Stimulated activated naive CD8-positive, alpha-beta T cell treated with anti-CD3 and anti-CD28 coated beads, Interleukin-15, amount 100 ng/mL, for 72 hours (primary cell): ENCODE measurements at regions not wholly inside any gene's neighbourhood (a gene's known extent, or its start where the extent isn't known, plus 50 kb on each side); places are given as distances from the start of the nearest gene placed in this dataset.

Experiments
- ATAC-seq: fragments of 150-1000 bp; cut with Tn5 transposase; 2 replicates; pipeline ENCODE4 v1.10.0; 2021; ENCODE audit warnings: mild to moderate bottlenecking, moderate library complexity
- DNase-seq, 2 donors: peaks; one replicate each; pipeline ENCODE4 v3.0.0; 2021 to 2022
- H3K27ac Mint-ChIP-seq, 2 donors: one replicate each; pipeline ENCODE4 v1.8.0; 2022; ENCODE audit warnings: mild to moderate bottlenecking in 2 of 2, mixed read lengths in 2 of 2, moderate library complexity in 2 of 2
- H3K27me3 Mint-ChIP-seq: one replicate; pipeline ENCODE4 v1.8.0; 2022; ENCODE audit warnings: mixed read lengths
- H3K4me1 Mint-ChIP-seq: one replicate; pipeline ENCODE4 v1.8.0; 2022; ENCODE audit warnings: mild to moderate bottlenecking, mixed read lengths
- H3K4me3 Mint-ChIP-seq, 2 donors: one replicate each; pipeline ENCODE4 v1.8.0; 2022; ENCODE audit warnings: mild to moderate bottlenecking in 2 of 2, mixed read lengths in 2 of 2, moderate library complexity in 1 of 2
- H3K9me3 Mint-ChIP-seq, 2 donors: one replicate each; pipeline ENCODE4 v1.8.0; 2022; ENCODE audit warnings: mixed read lengths in 2 of 2

DNA sequence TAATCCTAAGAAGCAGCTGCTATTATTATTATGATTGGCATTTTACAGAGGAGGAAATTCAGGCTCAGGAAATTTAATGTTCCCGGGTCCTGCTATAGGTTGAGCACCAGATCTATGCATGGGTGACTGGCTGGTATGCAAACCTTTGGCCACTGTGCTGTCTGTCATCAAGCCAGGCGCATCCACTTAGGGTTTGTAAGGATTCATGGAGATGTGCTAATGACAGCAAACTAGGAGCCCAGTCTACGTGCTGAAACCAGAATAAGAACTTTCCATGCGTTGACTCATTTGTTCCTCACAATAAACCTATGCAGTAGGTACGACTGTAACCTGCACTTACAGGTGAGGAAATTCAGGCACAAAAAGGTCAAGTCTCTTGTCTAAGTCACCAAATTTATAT, 64.5 kb upstream of the ZMIZ1 start:
- Mint-ChIP-seq H3K4me1 (peaks cover 15% of the 10 kb centered on the region), H3K9me3 (no peaks in the 10 kb centered on the region)

DNA sequence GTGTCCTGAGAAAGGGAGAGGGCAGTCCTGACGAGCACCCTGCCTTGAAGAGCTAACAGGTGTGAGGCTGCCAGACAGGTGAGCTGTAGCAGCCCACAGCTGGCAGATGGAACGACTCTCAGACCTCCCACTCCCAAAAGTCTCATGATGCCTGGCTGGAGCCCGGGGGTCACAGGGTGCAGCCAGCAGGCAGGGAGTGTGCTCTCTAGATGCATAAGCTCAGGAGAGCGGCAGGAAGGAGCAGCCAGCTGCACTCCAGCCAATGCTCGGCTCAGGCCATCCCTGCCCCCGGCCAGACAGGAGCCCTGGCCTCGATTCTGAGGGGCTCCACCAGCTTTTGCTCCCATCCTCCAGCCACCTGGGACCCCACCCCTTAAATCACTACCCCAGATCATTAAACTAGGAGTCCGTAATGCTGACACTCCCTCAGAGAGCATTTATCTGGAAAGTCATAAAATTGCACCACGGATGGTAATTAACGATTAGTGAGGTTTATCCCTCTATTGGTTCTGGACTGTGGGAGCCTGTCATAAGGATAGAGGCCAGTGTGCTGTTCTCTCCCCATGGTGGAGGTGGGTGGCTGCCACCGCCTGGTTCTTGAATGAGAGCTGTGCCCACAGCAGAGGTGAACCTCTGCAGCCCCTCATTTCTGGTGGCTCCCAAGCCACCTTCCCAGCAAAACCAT, 63.5 kb upstream of the ZMIZ1 start:
- no peak overlapping the region for H3K4me3 Mint-ChIP-seq
- no peaks in the 10 kb centered on the region for H3K9me3 Mint-ChIP-seq
- H3K27ac Mint-ChIP-seq: no peak overlapping the region
- peaks cover 15% of the 10 kb centered on the region for H3K4me1 Mint-ChIP-seq
- ATAC-seq (no peak), DNase-seq (no peak)
- H3K27me3 Mint-ChIP-seq: no peaks in the 10 kb centered on the region

More for the DNA sequence above, 64.5 kb upstream of the ZMIZ1 start:
- no peak for ATAC-seq
- H3K4me3 Mint-ChIP-seq: no peak overlapping the region
- H3K27ac Mint-ChIP-seq: no peak overlapping the region
- no peaks in the 10 kb centered on the region for H3K27me3 Mint-ChIP-seq
- no peak for DNase-seq

DNA sequence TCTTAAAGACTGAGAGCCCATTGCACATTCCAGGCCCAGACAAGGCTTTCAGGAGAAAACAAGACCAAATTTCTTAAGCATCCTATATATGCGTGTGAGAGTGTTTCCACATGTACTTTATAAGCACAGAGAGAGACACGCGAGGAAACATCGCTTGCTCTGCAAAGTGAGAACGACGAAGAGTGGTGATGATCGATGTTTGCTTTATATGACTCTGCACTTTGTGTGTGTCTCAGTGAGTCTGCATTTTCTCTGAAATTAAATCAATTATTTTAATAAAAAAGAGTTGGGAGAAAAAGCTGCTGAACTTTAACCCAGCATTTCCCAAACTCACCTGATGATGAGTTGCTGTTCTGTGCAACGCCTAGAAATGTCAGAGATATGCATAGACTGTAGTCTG, 61.7 kb upstream of the ZMIZ1 start:
- Mint-ChIP-seq H3K9me3 (no peaks in the 10 kb centered on the region), H3K27me3 (no peaks in the 10 kb centered on the region), H3K27ac (peak overlapping the region in 1 of 2 donors; percentile 71), H3K4me3 (no peak overlapping the region), H3K4me1 (peaks cover 8% of the 10 kb centered on the region)
- ATAC-seq (no peak), DNase-seq (no peak)

DNA sequence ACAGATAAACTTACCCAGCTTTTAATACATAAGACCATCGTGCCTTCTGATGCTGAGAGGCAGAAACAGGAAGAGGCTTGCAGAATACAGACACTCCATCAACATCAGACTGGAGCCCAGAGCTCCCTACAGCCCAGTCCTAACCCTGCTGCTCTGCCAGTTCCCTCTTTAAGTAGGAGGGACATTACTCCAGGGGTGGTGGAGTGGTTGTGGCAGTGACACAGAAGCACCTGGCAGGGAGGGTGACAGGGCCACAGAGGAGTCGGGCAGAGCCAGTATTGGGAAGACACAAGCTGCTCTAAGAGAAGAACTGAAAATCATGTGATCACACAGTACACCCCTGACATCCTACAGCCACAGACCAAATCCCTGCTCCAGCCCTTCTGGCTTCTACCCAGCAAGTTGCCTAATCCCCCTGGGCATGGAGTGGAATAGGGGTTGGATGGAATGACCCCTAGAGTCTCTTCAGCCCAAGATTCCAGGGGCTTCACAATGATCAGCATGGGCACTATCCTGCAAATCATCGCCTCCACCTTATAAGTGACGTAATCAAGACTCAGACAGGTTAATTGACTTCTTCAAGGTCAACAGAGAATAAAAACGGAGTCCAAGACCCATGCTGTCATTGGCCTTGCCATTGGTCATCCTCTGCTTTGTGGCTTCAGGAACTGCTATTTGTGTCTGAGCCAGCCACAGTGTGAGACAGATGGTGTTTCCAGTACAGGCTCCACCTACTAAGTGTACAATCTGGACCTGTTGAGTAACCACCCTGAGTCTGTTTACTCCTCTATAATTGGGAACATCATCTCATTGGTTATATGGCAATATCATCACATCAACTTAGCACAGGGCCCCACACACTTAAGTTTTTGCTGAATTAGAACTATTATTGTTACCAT, 61.1 kb upstream of the ZMIZ1 start:
- Mint-ChIP-seq H3K9me3 (no peaks in the 10 kb centered on the region), H3K27me3 (no peaks in the 10 kb centered on the region), H3K4me3 (no peak overlapping the region), H3K4me1 (peaks cover 8% of the 10 kb centered on the region), H3K27ac (peak overlapping the region in 1 of 2 donors; percentile 9)
- DNase-seq: no peak
- no peak for ATAC-seq

DNA sequence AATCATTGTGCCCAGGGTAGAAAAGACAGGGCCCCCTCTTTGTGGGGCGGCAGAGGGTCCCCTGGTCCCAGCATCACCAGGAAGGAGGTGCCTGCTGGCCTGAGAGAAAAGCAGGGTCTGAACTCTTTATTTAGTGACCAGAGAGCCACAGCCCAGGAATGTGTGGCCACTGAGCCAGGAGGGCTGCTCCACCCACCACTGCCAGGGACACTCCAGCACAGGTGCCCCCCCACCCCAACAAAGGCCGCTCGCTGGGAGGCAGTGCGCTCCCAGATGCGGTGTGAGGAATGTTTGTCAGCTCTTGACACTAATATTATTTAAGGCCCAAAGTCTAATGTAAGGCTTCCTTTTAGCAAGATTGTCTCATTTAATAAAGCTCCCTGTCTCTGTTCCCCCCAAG, 59.6 kb upstream of the ZMIZ1 start:
- ATAC-seq: no peak
- Mint-ChIP-seq H3K4me3 (no peak overlapping the region), H3K27me3 (no peaks in the 10 kb centered on the region), H3K4me1 (peaks cover 7% of the 10 kb centered on the region), H3K27ac (no peak overlapping the region), H3K9me3 (no peaks in the 10 kb centered on the region)
- no peak for DNase-seq

DNA sequence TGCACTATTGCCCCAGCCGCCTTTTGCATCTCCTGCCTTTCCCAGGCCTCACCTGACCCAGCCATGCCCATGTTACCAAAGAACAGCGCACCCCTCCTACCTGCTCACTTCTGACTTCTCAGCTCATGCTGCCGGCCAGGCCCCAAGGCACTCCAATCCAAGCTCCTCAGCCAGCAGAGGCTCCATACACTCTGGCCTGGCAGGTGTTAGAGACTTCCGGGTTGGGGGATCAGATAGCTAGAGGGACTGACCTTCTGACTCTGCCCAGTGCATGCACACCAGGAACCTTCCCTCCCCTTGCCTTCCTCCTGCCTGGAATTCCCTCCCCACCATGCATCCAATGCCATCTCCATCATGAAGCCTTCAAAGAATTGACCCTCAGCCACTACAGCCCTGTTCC, 56.2 kb upstream of the ZMIZ1 start:
- no peaks in the 10 kb centered on the region for H3K27me3 Mint-ChIP-seq
- H3K4me3 Mint-ChIP-seq: no peak overlapping the region
- no peaks in the 10 kb centered on the region for H3K4me1 Mint-ChIP-seq
- peak overlapping the region in 1 of 2 donors; percentile 16 for H3K27ac Mint-ChIP-seq
- no peak for ATAC-seq
- H3K9me3 Mint-ChIP-seq: peaks cover 1% of the 10 kb centered on the region in 2 donors
- no peak for DNase-seq

DNA sequence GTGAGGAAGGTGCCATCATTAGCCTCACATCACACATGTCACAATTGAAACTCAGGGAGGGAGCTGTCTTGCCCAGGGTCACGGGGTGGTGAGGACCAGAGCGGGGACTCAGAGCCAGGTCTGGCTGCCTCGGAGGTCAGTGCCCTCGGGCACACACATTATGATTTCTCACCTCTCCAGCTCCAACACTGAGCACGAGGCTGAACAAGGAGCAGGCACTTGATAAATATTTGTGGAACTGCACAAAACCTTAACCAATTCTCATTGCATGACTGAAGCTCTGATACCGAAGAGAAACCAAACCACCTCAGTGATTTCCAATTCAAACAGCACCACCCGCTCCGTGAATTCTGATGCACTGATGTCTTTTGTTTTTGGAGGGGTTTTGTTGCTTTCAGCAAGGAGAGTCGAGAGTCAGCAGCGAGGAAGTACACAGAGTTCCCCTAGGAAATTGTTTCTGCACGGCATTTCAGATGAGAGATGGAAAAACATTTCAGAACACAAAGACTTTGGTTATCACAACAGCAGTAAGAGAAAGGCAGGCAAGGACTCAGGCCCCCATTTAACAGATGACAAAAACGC, 55.3 kb upstream of the ZMIZ1 start:
- H3K4me1 Mint-ChIP-seq: no peaks in the 10 kb centered on the region
- no peak for ATAC-seq
- H3K27ac Mint-ChIP-seq: no peak overlapping the region
- no peak overlapping the region for H3K4me3 Mint-ChIP-seq
- peaks cover 6 to 9% of the 10 kb centered on the region in 2 donors for H3K9me3 Mint-ChIP-seq
- no peak for DNase-seq
- no peaks in the 10 kb centered on the region for H3K27me3 Mint-ChIP-seq

DNA sequence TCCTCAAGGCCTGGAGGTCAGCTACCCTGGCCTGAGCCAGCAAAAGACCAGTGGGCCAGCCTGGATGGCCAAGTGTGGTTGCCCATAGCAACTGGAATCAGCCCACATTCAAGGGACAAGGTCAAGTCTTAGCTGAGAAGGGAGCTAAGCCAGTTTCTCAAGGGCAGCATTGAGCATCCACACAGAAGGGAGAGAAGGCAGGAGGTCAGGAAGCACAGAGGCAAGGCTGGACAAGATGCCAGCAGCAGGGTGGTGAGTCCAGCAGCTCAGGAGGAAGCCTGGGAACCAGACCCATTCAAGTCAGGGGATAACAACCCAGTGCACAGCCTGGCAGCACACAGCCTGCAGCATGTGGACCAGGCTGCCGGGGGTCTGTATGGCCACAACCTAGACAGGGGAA, 54.0 kb upstream of the ZMIZ1 start:
- Mint-ChIP-seq H3K4me1 (peaks cover under 1% of the 10 kb centered on the region), H3K27ac (peak overlapping the region in 1 of 2 donors; percentile 21), H3K9me3 (peaks cover 6 to 9% of the 10 kb centered on the region in 2 donors), H3K4me3 (no peak overlapping the region), H3K27me3 (no peaks in the 10 kb centered on the region)
- no peak for DNase-seq
- no peak for ATAC-seq

DNA sequence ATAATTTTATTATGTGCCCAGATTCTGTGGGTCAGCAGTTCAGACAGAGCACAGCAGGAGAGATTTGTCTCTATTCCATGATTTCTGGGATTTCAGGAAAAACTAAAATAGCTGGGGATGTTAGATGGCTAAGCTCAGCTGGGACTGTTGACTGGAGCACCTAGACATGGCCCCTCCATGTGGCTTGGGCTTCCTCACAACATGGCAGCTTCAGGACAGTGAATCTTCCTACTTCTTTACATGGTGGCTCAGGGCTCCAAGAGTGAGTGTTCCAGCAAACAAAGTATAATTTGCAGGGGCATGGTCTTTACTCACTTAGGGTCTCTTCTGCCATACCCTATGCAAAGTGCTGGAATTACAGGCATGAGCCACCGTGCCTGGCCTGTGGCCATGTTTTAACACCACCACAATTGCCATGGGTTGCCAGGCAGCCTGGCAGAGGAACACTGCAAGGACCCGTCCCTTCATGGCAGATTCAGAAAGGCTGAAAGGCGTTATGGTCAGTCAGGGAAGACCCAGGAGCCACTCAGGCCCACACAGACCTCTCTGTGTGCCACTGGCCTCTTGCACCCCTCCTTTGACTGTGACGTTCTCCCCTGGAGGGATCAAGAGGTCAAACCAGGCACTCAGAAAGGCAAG, 50.8 kb upstream of the ZMIZ1 start:
- Mint-ChIP-seq H3K4me1 (peaks cover 6% of the 10 kb centered on the region), H3K9me3 (peaks cover 6 to 9% of the 10 kb centered on the region in 2 donors), H3K4me3 (no peak overlapping the region), H3K27ac (peak overlapping the region in 1 of 2 donors; percentile 16), H3K27me3 (no peaks in the 10 kb centered on the region)
- DNase-seq: no peak
- ATAC-seq: no peak

DNA sequence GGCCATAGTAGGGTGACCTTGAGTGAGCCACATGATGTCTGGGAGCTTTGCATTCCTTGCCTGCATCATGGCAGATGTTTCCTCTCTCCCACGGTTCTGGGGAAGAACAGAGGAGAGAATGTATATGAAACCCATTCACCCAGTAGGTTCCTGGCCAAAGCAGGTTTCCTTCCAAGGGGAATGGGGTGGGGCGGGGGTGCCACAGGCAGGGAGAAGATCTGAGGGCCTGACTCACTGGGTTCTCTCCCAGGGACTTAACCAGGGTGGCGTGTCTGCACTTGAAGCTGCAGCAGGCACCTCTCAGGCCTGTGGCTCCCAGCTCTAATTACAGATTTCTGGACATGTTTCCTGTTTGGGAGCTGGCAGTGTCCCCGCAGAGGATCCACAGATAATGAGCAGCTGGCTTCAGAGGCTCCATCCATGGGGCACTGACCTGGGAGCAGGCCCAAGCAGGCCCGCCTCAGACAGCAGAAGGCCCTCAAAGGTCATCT, 50.2 kb upstream of the ZMIZ1 start:
- ATAC-seq (no peak), DNase-seq (no peak)
- no peak overlapping the region for H3K4me3 Mint-ChIP-seq
- H3K27ac Mint-ChIP-seq: no peak overlapping the region
- no peaks in the 10 kb centered on the region for H3K27me3 Mint-ChIP-seq
- H3K9me3 Mint-ChIP-seq: peaks cover 6 to 9% of the 10 kb centered on the region in 2 donors
- H3K4me1 Mint-ChIP-seq: peaks cover 10% of the 10 kb centered on the region
